SK-N-SH treated with all-trans-retinoic acid at 6 μM for 48 hours (cell line): ENCODE measurements at regions not wholly inside any gene's neighbourhood (a gene's known extent, or its start where the extent isn't known, plus 50 kb on each side); places are given as distances from the start of the nearest gene placed in this dataset.

Experiments
- CREB5 ChIP-seq: fragments of 250-450 bp; sonication (Bioruptor Pico); IDR thresholded peaks from 2 replicates; pipeline ENCODE4 v1.5.1; 2020; ENCODE audit warnings: low read depth, mild to moderate bottlenecking, moderate library complexity
- CSDC2 ChIP-seq: fragments of 250-450 bp; sonication (Bioruptor Pico); IDR thresholded peaks from 2 replicates; pipeline ENCODE4 v1.5.0; 2020; ENCODE audit warnings: mild to moderate bottlenecking, moderate library complexity
- CSRNP3 ChIP-seq: fragments of 250-450 bp; sonication (Bioruptor Pico); IDR thresholded peaks from 2 replicates; pipeline ENCODE4 v1.5.1; 2021; ENCODE audit warnings: mild to moderate bottlenecking, moderate library complexity
- GLIS3 ChIP-seq: fragments of 250-450 bp; sonication (Bioruptor Pico); IDR thresholded peaks from 2 replicates; pipeline ENCODE4 v1.5.0; 2020; ENCODE audit warnings: mild to moderate bottlenecking, moderate library complexity
- OSR1 ChIP-seq: fragments of 250-450 bp; sonication (Bioruptor Pico); IDR thresholded peaks from 2 replicates; pipeline ENCODE4 v1.8.0; 2022; ENCODE audit warnings: moderate library complexity, mild to moderate bottlenecking, inconsistent platforms
- RARB ChIP-seq: fragments of 250-450 bp; sonication (Bioruptor Pico); IDR thresholded peaks from 2 replicates; pipeline ENCODE4 v1.8.0; 2021; ENCODE audit warnings: mild to moderate bottlenecking, moderate library complexity
- SNAI2 ChIP-seq: fragments of 250-450 bp; sonication (Bioruptor Pico); IDR thresholded peaks from 2 replicates; pipeline ENCODE4 v1.5.0; 2020; ENCODE audit warnings: mild to moderate bottlenecking, moderate library complexity
- ZC3H10 ChIP-seq: fragments of 250-450 bp; sonication (Bioruptor Pico); IDR thresholded peaks from 2 replicates; pipeline ENCODE4 v1.5.1; 2021; ENCODE audit warnings: mild to moderate bottlenecking, moderate library complexity
- ZFP3 ChIP-seq: fragments of 250-450 bp; sonication (Bioruptor Pico); IDR thresholded peaks from 2 replicates; pipeline ENCODE4 v1.5.0; 2020; ENCODE audit warnings: mild to moderate bottlenecking, moderate library complexity
- ZNF565 ChIP-seq: fragments of 450-650 bp; formaldehyde crosslinking; conservative IDR thresholded peaks from 2 replicates; pipeline ENCODE4 v1.5.0; 2020; ENCODE audit warnings: low read depth, mild to moderate bottlenecking, moderate library complexity
- ZNF70 ChIP-seq: fragments of 450-650 bp; formaldehyde crosslinking; IDR thresholded peaks from 2 replicates; pipeline ENCODE4 v1.5.0; 2020; ENCODE audit warnings: mild to moderate bottlenecking, moderate library complexity
- TF ChIP-seq, protein P1 (sequence below): fragments of 250-450 bp; sonication (Bioruptor Pico); IDR thresholded peaks from 2 replicates; pipeline ENCODE4 v1.8.0; 2020; ENCODE audit warnings: mild to moderate bottlenecking, moderate library complexity, borderline replicate concordance

DNA sequence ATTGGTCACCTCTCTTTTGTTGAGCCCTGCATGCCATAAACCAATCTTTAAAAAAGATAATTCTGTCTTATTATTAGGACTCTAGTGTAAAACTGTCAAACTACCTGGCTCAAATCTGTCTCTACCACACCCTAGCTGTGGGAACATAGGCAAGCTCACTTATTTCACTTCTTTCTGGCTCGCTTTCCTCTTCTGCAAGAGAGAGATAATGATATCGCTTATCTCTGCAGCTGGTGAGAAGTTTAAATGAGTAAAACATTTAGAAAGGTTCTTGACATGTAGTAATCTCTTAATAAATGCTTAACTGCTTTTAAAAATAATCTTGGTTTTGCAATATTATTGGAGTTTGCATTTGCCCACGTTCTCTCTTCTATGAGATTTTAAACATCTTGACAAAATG lies 1109.2 kb downstream of the RAPGEF2 start:
- no peak for TF ChIP-seq ZFP3 (CRISPR knock-in tag)
- TF ChIP-seq, protein P1, sequence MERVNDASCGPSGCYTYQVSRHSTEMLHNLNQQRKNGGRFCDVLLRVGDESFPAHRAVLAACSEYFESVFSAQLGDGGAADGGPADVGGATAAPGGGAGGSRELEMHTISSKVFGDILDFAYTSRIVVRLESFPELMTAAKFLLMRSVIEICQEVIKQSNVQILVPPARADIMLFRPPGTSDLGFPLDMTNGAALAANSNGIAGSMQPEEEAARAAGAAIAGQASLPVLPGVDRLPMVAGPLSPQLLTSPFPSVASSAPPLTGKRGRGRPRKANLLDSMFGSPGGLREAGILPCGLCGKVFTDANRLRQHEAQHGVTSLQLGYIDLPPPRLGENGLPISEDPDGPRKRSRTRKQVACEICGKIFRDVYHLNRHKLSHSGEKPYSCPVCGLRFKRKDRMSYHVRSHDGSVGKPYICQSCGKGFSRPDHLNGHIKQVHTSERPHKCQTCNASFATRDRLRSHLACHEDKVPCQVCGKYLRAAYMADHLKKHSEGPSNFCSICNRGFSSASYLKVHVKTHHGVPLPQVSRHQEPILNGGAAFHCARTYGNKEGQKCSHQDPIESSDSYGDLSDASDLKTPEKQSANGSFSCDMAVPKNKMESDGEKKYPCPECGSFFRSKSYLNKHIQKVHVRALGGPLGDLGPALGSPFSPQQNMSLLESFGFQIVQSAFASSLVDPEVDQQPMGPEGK (CRISPR knock-in tag), result no peak
- TF ChIP-seq CSDC2 (CRISPR knock-in tag), result no peak
- TF ChIP-seq ZC3H10 (CRISPR knock-in tag), result no peak
- TF ChIP-seq SNAI2 (CRISPR knock-in tag), result no peak
- TF ChIP-seq ZNF70 (CRISPR knock-in tag), result no peak
- TF ChIP-seq CREB5 (CRISPR knock-in tag), result no peak
- no peak for TF ChIP-seq RARB (CRISPR knock-in tag)
- no peak for TF ChIP-seq ZNF565 (CRISPR knock-in tag)
- no peak for TF ChIP-seq OSR1
- TF ChIP-seq GLIS3 (CRISPR knock-in tag), result no peak
- no peak for TF ChIP-seq CSRNP3 (CRISPR knock-in tag)
